ENCODE measurements at regions not wholly inside any gene's neighbourhood (a gene's known extent, or its start where the extent isn't known, plus 50 kb on each side); places are given as distances from the start of the nearest gene placed in this dataset.
"Not testable (repeated sequence)": the region's sequence is repeated elsewhere in the genome, so short reads cannot be mapped to it uniquely, and the experiment has no call there.

DNA sequence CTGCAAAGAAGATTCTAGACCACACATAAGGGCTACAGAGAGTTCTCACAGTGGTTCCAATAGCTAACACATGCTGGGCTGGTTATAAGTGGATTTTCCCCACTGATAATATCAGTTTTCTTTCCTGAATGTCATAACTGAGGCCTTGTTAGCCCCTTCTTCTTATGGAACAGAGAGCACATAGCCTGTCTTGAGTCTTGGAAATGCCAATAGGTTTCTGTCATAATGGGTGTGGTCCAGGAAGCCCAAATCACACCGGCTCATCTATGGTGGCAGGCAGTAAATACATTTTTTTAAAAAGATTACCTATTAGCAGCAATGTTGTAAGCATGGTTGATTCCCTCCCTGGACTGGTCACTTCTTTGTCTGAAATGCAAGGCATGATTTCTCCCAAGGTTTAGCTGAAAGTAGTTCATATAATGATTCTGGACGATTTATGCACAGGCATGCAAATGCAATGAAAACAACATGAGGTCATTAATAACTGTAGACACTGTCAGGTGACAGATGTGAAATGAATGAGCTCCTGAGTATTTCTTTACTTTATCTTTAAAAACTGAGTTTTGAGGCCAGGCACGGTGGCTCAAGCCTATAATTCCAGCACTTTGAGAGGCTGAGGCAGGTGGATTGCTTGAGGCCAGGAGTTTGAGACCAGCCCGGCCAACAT lies 67.2 kb upstream of the ATP2C1 start:
- DNase-seq (ENCODE audit: low read depth), result no peak
- TF ChIP-seq, protein P1, sequence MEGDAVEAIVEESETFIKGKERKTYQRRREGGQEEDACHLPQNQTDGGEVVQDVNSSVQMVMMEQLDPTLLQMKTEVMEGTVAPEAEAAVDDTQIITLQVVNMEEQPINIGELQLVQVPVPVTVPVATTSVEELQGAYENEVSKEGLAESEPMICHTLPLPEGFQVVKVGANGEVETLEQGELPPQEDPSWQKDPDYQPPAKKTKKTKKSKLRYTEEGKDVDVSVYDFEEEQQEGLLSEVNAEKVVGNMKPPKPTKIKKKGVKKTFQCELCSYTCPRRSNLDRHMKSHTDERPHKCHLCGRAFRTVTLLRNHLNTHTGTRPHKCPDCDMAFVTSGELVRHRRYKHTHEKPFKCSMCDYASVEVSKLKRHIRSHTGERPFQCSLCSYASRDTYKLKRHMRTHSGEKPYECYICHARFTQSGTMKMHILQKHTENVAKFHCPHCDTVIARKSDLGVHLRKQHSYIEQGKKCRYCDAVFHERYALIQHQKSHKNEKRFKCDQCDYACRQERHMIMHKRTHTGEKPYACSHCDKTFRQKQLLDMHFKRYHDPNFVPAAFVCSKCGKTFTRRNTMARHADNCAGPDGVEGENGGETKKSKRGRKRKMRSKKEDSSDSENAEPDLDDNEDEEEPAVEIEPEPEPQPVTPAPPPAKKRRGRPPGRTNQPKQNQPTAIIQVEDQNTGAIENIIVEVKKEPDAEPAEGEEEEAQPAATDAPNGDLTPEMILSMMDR (IDR thresholded peaks at IDR 0.05; ENCODE audit: insufficient read depth, low read length, poor library complexity, severe bottlenecking), result no peak

DNA sequence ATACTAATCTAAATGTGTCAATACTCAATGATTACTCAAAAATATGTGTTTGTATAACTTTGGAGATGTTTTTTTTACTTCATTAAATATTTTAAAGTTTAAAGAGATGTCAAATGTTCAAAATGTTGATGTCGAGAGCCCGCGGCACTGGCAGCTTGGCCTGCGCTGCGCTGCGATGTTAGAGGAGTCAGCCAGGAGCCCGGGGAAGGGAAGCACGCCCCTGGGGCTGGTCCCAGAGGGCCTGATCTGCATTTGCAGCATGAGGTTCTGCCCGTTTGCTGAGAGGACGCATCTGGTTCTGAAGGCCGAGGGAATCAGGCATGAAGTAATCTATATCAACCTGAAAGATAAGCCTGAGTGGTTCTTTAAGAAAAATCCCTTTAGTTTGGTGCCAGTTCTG lies 66.4 kb upstream of the ATP2C1 start:
- Histone ChIP-seq H3K36me3 (ENCODE audit: control insufficient read depth, insufficient read depth, low read length) (no peaks in the 10 kb centered on the region), H3K27me3 (ENCODE audit: control insufficient read depth, insufficient read depth, low read length) (no peaks in the 10 kb centered on the region), H3K4me3 (ENCODE audit: low read depth, low read length) (no peak overlapping the region)
- TF ChIP-seq, protein P1 (IDR thresholded peaks at IDR 0.05; ENCODE audit: insufficient read depth, low read length, poor library complexity, severe bottlenecking), result no peak
- no peak for DNase-seq (ENCODE audit: low read depth)

More for the DNA sequence above, 67.2 kb upstream of the ATP2C1 start:
- H3K36me3 ChIP-seq (ENCODE audit: control insufficient read depth, insufficient read depth, low read length), result no peaks in the 10 kb centered on the region
- H3K27me3 ChIP-seq (ENCODE audit: control insufficient read depth, insufficient read depth, low read length), result no peaks in the 10 kb centered on the region
- H3K4me3 ChIP-seq (ENCODE audit: low read depth, low read length), result no peak overlapping the region

DNA sequence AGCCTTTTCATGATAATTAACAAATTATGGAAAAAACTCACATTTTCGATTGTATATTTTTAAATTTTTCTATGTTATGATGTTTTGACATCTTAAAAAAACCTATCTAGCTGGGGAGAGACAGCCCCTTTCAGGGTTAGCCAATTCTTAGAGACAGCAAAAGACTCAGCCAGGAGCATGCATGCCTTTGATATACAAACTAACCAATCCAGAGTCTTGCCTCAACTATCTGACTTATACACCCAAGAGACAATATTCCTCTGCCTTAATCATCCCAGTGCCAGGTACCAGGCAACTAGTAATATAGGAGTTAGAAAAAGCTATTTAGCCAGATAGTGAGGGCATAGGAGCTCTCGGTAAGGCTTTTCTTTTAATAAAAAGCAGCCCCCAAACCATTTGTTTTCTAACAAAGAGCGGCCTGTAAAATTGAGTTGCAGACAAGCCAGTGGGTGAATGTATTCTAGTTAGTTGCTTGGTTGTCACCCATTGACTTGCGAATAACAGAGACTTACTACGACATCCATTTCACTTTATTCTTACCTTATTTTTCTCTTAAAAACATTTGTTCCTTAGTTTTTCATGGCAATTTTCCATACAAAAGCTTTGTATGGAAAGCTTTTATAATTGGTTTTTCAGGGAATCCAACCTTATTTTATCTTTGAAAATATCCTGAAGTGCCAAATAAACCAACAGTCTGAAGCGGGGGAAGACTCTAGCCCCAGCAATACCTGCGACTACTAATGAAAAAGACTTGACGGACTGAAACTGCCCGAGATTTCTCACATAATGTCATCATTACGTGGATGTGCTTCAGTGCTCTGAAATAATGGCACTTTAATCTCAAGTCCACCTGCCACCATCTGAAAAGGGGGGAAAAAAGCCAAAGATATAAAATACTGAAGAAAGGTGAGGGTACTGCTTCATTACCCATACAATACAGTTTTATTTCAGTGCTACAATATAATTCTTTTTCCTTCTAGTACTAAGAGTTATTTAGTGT lies 64.6 kb upstream of the ATP2C1 start:
- Histone ChIP-seq H3K36me3 (ENCODE audit: control insufficient read depth, insufficient read depth, low read length) (no peaks in the 10 kb centered on the region), H3K27me3 (ENCODE audit: control insufficient read depth, insufficient read depth, low read length) (no peaks in the 10 kb centered on the region), H3K4me3 (ENCODE audit: low read depth, low read length) (no peak overlapping the region)
- DNase-seq (ENCODE audit: low read depth), result no peak
- TF ChIP-seq, protein P1 (IDR thresholded peaks at IDR 0.05; ENCODE audit: insufficient read depth, low read length, poor library complexity, severe bottlenecking), result no peak

DNA sequence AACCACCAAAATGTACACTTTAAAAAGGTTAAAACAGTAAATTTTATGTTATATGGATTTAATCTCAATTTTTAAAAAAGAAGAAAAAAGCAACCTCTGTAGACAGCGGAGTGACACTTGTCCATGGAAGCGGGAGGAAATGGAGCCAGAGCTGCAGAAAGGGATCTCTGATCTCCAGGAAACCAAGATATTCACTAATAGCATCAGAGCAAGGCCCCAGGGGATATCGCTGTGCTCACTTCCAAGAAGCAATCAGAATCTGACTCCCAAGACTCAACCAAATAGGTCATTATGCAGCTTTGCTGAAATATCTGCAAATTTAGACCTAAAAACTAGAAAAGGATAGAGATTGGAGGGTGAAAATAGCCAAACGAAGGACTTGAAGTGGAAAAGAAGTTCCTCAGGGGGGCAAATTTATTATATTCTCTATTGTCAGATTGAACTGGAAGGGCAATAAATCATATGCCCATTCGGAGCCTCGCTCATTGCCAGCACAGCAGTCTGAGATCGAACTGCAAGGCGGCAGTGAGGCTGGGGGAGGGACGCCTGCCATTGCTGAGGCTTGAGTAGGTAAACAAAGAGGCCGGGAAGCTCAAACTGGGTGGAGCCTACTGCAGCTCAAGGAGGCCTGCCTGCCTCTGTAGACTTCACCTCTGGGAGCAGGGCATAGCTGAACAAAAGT lies 62.0 kb upstream of the ATP2C1 start:
- no peak overlapping the region for H3K4me3 ChIP-seq (ENCODE audit: low read depth, low read length)
- DNase-seq (ENCODE audit: low read depth), result no peak
- TF ChIP-seq, protein P1 (IDR thresholded peaks at IDR 0.05; ENCODE audit: insufficient read depth, low read length, poor library complexity, severe bottlenecking), result no peak

DNA sequence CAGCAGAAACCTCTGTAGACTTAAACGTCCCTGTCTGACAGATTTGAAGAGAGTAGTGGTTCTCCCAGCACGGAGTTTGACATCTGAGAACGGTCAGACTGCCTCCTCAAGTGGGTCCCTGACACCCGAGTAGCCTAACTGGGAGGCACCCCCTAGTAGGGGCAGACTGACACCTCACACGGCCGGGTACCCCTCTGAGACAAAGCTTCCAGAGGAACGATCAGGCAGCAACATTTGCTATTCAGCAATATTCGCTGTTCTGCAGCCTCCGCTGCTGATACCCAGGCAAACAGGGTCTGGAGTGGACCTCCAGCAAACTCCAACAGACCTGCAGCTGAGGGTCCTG lies 61.5 kb upstream of the ATP2C1 start:
- H3K27me3 ChIP-seq (ENCODE audit: control insufficient read depth, insufficient read depth, low read length); DNase-seq (ENCODE audit: low read depth); H3K36me3 ChIP-seq (ENCODE audit: control insufficient read depth, insufficient read depth, low read length); H3K4me3 ChIP-seq (ENCODE audit: low read depth, low read length): not testable (repeated sequence)

More for the DNA sequence above, 62.0 kb upstream of the ATP2C1 start:
- Histone ChIP-seq H3K27me3 (ENCODE audit: control insufficient read depth, insufficient read depth, low read length) (no peaks in the 10 kb centered on the region), H3K36me3 (ENCODE audit: control insufficient read depth, insufficient read depth, low read length) (no peaks in the 10 kb centered on the region)

DNA sequence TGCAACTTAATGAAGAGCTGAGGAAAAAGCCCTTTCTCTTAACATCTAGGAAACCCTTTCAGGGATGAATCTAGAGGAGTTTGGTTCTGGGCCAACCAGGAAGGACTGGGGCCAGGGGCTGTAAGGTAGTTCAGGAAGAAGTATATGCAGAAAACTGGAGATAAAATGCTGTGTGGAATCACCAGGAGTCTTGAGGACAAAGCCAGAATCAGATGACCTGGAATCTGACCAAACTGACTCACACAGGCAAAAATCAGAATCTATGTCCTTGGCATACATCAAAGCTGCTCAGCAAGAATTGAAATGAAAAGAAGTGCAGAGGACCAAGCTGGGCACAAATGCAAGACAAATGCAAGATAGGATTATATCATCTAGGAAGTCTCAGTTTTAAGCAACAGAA lies 59.4 kb upstream of the ATP2C1 start:
- TF ChIP-seq, protein P1 (IDR thresholded peaks at IDR 0.05; ENCODE audit: insufficient read depth, low read length, poor library complexity, severe bottlenecking), result no peak
- DNase-seq (ENCODE audit: low read depth), result no peak
- Histone ChIP-seq H3K27me3 (ENCODE audit: control insufficient read depth, insufficient read depth, low read length) (no peaks in the 10 kb centered on the region), H3K4me3 (ENCODE audit: low read depth, low read length) (no peak overlapping the region), H3K36me3 (ENCODE audit: control insufficient read depth, insufficient read depth, low read length) (no peaks in the 10 kb centered on the region)
